GM19463 (cell line): ENCODE measurements at regions not wholly inside any gene's neighbourhood (a gene's known extent, or its start where the extent isn't known, plus 50 kb on each side); places are given as distances from the start of the nearest gene placed in this dataset.
A peak's percentile ranks its signal among the peaks of the same experiment; 100 is the strongest.

Source experiments
- ATAC-seq: cut with Tn5 transposase; IDR thresholded peaks from one replicate; pipeline ENCODE4 v1.9.1; 2021; ENCODE audit warnings: mild to moderate bottlenecking, moderate library complexity; ENCODE audit not compliant: unreplicated experiment

DNA sequence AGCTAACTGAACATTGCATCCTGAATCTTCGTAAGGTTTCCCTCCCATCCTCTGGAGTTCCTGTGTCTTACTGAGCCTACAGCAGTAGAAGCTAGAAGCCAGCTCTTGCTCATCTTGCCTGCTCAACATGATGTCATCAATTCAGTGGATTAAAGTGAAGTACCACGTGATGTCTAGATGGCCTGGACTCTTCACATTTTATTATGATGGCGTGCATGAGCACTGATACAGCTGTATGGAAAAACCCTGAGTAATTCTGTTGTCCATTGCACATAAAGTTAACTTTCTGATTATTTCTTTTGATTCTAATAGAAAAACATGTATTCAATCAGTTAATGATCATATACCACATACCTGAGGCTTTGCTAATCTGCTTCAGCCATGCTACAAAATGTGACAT, 2387.7 kb upstream of the TENM3 start:
- no peak for ATAC-seq

- no peak for ATAC-seq
These were observed 2385.0 kb upstream of the TENM3 start for GRCh38 chr4:179858221-179858620.

GRCh38 chr4:179867300-179867878, 2375.8 kb upstream of the TENM3 start:
- ATAC-seq, result peak; percentile 99

DNA sequence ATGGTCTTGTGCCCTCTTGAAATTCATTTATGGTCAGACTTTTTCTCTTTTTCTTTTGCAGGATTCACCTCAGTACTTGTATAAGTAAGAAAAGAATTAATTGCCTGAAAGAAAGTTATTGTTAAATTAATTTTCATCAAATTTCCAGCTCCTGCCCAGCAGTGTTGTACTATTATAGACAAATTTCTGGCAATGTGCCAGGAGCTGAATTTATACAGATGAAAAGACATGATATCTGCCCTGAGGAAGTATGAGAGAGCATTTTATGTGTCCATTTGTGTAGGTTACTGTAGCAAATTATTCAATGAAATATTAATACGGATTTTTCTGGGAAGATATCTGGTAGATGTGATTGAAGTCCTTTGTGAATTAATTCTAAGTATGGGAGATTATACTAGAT, 2371.5 kb upstream of the TENM3 start:
- no peak for ATAC-seq

DNA sequence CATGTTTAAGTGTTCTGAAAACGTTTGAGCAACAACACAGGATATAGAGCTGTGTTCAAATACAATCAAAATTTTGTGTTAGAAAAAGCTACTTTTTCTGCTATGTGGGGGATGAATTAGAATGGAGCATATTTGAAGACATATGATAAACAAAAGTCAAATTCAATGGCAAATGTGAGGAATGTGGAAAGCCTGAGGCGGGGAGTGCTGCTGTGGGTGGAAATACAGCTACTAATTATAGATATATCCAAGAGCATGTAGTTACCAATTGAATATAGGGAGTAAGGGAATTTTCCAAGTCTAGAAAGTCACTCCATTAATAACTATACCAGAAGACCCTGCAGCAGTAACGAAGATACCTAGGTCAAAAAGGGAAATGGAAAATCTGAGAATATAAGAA, 2370.4 kb upstream of the TENM3 start:
- no peak for ATAC-seq

DNA sequence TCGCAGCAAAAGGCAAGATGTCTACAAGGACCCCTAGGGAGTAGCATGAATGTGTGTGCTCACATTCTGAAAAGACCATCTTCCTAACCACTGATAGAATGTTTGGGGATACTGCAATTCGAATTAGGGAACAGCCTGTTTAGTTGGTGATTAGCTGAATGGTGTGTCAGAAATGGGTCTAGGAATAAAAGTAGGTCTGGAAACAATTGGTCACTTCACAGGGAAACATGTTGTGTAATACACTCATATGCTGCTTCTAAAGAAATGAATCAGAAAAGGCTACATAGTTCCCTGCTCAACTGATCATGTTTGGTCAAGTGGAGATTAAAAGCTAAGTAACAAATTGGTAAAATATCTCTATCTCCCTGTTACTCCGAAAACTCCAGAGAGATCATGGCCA, 2362.4 kb upstream of the TENM3 start:
- ATAC-seq, result no peak

GRCh38 chr4:179894066-179894778, 2349.0 kb upstream of the TENM3 start:
- no peak for ATAC-seq

GRCh38 chr4:179919587-179919986, 2323.6 kb upstream of the TENM3 start:
- no peak for ATAC-seq

DNA sequence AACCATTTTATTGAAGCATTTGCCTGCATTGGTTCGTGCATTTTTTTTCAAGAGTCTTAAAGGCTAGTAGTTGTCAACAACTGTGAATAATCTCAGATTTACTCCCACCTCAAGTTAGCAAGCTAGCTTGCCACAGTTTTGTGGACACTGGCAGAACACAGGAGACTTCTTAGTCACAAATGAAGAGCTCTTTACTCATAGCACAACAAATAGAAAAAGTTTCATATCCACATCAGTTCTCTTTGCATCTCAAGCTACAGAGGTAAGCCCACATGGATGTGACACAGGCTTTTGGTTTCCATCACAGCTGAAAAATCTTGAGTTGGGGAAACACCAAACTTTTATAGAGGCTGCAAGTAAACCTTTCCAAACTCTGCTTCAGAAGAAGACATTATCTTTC, 2315.7 kb upstream of the TENM3 start:
- no peak for ATAC-seq

GRCh38 chr4:179941911-179942310, 2301.3 kb upstream of the TENM3 start:
- no peak for ATAC-seq

- ATAC-seq, result no peak
These were observed 2266.4 kb upstream of the TENM3 start for GRCh38 chr4:179976777-179977176.

DNA sequence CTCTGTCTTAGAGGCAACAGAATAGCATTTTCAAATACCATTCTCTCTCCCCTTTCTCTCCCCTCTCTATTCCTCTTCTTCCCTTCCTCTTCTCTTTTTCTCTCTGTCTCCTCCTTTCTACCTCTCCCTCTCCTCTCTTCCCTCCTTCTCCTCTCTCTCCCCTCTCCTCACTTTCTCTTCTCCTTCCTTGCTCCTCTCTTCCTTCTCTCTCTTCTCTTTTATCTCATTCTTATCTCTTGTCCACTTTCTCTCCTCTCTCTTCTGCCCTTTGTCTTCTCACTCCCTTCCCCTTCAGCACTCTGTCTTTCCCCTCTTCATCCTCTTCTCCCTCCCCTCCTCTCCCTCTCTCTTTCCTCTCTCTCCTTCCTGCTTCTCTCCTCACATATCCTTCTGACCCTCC, 2265.8 kb upstream of the TENM3 start:
- ATAC-seq, result no peak

- no peak for ATAC-seq
These were observed 2262.0 kb upstream of the TENM3 start for GRCh38 chr4:179981161-179981560.

- peak; percentile 98 for ATAC-seq
These were observed 2253.2 kb upstream of the TENM3 start for GRCh38 chr4:179989975-179990374.

- ATAC-seq, result no peak
These were observed 2233.9 kb upstream of the TENM3 start for GRCh38 chr4:180009316-180009715.

DNA sequence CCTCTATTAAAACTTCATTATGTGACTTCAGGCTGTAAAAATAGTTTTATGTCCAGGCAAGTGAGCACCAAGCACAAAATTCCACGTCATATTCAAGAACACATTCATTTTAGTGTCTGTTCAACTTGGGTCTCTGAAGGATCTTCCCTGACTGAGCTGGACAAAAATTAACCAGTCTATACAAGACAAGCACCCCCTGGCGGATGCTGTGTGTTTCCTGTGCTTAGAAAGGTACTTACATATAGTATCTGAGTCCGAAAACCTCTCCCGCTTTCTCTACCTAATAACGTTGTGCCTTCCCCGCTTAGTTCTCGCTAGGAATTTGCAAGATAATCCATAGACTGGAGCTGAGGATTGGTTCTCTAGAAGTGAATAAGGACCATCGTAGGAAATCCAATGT, 2214.5 kb upstream of the TENM3 start:
- no peak for ATAC-seq

DNA sequence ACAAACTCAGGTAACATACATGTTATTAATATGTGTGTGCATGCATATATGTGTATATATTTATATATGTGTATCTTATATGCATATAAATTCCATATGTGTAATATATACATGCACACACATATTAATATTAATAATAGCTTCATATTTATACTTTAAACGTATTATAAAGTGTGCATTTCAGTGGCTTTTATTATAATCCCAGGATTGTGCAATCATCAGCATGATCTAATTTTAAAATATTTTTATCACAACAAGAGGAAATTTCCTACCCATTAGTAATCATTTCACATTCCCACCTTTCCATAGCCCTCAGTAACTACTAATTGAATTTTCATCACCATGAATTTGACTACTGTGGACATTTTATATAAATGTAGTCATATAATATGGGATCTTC, 2211.9 kb upstream of the TENM3 start:
- ATAC-seq, result no peak

DNA sequence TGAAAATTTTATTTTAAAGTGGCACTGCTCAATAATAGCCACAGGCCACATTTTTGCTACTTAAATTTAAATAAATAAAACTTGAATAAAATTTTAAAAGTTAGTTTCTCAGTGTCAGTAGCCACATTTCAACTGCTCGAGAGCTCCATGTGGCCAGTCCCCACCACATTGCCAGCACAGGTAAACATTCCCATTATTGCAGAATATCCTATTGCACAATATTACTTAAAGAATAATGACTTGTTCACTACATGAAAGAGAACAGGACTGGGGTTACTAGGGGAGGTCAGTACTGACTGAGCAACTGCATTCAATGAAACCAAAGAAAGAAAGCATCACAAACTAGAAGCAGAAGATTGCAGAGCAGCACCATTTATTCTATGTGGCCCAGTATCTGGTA, 2201.6 kb upstream of the TENM3 start:
- no peak for ATAC-seq

DNA sequence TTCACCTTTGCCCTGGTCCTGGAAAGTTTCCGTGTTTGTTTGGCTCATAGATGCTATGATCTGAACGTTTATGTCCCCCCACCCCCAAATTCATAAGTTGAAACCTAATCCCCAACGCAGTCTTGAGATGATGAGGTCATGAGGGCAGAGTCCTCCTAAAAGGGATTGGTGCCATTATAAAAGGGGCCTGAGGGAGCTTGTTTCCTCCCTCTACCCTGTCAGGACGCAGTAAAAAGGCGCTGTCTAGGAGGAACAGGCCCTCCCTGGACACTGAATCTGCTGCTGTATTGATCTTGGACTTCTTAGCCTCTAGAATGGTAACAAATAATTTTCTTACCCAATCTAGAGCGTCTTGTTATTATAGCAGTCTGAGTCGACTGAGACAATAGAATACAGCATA, 2190.6 kb upstream of the TENM3 start:
- no peak for ATAC-seq

DNA sequence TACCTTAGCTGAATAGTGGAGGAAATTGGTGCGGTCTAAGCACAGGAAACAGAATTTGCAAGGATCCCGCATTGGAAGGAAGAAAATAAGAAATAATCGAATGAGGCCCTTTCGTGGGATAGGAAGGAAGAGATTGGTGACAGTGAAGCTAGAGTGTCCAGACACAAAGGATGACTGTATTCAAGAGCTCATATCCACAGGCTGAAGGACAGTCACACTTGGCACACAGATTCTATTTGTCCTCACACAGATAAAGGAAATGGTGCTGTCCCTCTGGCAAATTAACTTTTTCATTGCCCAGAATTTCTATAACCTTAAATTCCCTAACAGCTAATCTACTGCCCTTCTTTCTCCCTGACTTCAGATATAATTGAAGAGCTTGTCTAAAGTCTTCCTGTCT, 2188.9 kb upstream of the TENM3 start:
- no peak for ATAC-seq

- no peak for ATAC-seq
These were observed 2185.9 kb upstream of the TENM3 start for GRCh38 chr4:180057299-180057721.

DNA sequence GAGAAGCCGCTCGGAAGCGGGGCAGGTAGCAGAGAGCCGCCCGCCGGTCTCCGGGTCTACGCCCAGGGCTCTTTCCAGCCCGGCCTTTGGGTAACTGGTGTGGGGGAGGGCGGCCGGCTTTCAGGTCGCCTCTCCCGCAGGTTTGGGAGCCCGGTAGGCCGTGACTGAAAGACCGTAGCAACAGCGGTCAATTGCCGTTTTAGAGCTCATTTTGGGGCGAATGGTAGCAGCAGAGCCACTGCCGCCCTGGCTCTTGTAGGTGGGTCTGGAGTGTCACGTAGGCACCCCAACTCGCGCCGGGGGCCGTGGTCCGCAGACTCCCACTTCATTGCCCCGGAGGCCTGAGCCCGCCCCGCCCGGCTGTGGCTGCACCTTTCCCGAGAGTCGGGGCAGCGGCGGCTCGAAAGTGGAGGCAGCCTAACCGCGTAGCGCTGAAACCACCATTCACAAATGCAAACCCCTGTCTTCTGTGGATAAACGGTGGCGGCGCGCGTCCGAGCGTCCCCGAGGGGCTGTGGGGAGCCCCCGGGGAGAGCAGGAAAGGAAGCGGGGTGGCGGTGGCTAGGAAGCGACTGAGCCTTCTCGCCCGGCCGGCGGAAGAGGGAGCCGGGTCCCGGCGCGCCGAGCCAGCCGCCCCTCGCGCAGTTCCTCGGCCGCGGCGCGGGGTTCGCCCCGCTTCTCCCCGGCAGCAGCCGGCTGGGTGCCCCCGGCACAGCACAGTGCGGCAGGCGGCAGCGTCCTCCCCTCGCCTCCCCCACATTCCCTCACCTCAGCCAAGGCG, 2185.1 kb upstream of the TENM3 start:
- ATAC-seq, result peak; percentile 52
